HepG2 (cell line): ENCODE measurements at regions not wholly inside any gene's neighbourhood (a gene's known extent, or its start where the extent isn't known, plus 50 kb on each side); places are given as distances from the start of the nearest gene placed in this dataset.

ENCODE experiments used
- ATAC-seq: fragments of 200-7000 bp; cut with Tn5 transposase; 3 replicates; pipeline ENCODE4 v1.9.1; 2020; ENCODE audit warnings: mild to moderate bottlenecking, moderate library complexity
- BruUV-seq: library from RNA; stranded (reverse); fragments of 400-500 nt; replicated peaks from 2 replicates; lab custom pipeline; 2021; lab: Mats Ljungman, UMichigan
- CTCF ChIA-PET: fragments of 300-600 bp; formaldehyde crosslinking; extraction: SDS; loops from one replicate; lab custom pipeline; 2021; ENCODE audit warnings: low total read pairs, inconsistent platforms, low intra/inter-chr PET ratio; lab: Yijun Ruan, JAX
- POLR2A ChIA-PET: fragments of 350-600 bp; sonication (Branson Sonifier 250); formaldehyde crosslinking; loops from one replicate; lab custom pipeline; 2020; ENCODE audit warnings: antibody characterized with exemption, inconsistent platforms; lab: Yijun Ruan, JAX
- DNase-seq: peaks from one replicate; pipeline ENCODE4 v3.0.0-alpha.2; 2015; ENCODE audit warnings: low spot score
- FAIRE-seq: peaks from 3 replicates; lab custom pipeline; 2011; peaks lifted over from hg19 to GRCh38; lab: Jason Lieb, UNC
- H2AFZ ChIP-seq: one replicate; pipeline ENCODE4 v1.6.1; 2011; ENCODE audit warnings: low read length, inconsistent platforms
- H3K27ac ChIP-seq: fragments of 300-600 bp; 3 replicates; pipeline ENCODE4 v1.8.0; 2011; ENCODE audit warnings: mixed run types, mild to moderate bottlenecking, mixed read lengths, low read length, inconsistent platforms; ENCODE audit not compliant: insufficient read depth; ENCODE audit errors: extremely low read length
- H3K27me3 ChIP-seq, 2 experiments: fragments of 200-600 bp in 1 of 2; 2 replicates in 1 of 2; 3 replicates in 1 of 2; pipeline versions ENCODE4 v1.6.0 to v1.8.0; 2011; ENCODE audit warnings: low read length in 2 of 2, mild to moderate bottlenecking in 2 of 2, moderate library complexity in 2 of 2, inconsistent platforms in 1 of 2; ENCODE audit not compliant: insufficient read depth in 2 of 2, control insufficient read depth in 1 of 2
- H3K36me3 ChIP-seq, 2 experiments: fragments of 200-600 bp in 1 of 2; replicated peaks in 1 of 2; 2 replicates in 1 of 2; 3 replicates in 1 of 2; pipeline versions ENCODE4 v1.5.1 to v1.8.0; 2011; ENCODE audit warnings: low read length in 2 of 2, inconsistent platforms in 1 of 2; ENCODE audit not compliant: insufficient read depth in 2 of 2, control insufficient read depth in 1 of 2
- H3K4me1 ChIP-seq: 2 replicates; pipeline ENCODE4 v1.5.1; 2012; ENCODE audit warnings: low read length, inconsistent platforms; ENCODE audit not compliant: insufficient read depth
- H3K4me2 ChIP-seq: 2 replicates; pipeline ENCODE4 v1.6.0; 2011; ENCODE audit warnings: low read depth, low read length, inconsistent platforms
- H3K4me3 ChIP-seq, 3 experiments: fragments of 200-600 bp in 1 of 3; sonication (generic), shearing (Covaris generic) in 1 of 3; replicated peaks in 1 of 3; 2 replicates each; pipeline ENCODE4 v1.5.1; 2011 to 2016; ENCODE audit warnings: low read length in 3 of 3, inconsistent platforms in 2 of 3, low read depth in 2 of 3, mild to moderate bottlenecking in 2 of 3, control low read depth in 1 of 3, mixed read lengths in 1 of 3; ENCODE audit not compliant: insufficient read depth in 1 of 3
- H3K79me2 ChIP-seq: one replicate; pipeline ENCODE4 v1.6.1; 2011; ENCODE audit warnings: low read length, inconsistent platforms; ENCODE audit not compliant: insufficient read depth
- H3K9ac ChIP-seq: 2 replicates; pipeline ENCODE4 v1.6.0; 2011; ENCODE audit warnings: mild to moderate bottlenecking, low read depth, low read length, inconsistent platforms; ENCODE audit not compliant: insufficient read depth
- H3K9me3 ChIP-seq: 2 replicates; pipeline ENCODE4 v1.5.1; 2012; ENCODE audit warnings: mild to moderate bottlenecking, low read length
- H4K20me1 ChIP-seq: 2 replicates; pipeline ENCODE4 v1.6.0; 2011; ENCODE audit warnings: inconsistent platforms, mild to moderate bottlenecking, low read length, moderate library complexity; ENCODE audit not compliant: insufficient read depth
- ELF4 ChIP-seq: sonication (generic); formaldehyde crosslinking; IDR thresholded peaks from 2 replicates; pipeline ENCODE4 v1.5.0; 2020; ENCODE audit warnings: missing genetic modification reagents, mild to moderate bottlenecking, moderate library complexity, borderline replicate concordance
- ETV6 ChIP-seq: sonication (generic); formaldehyde crosslinking; conservative IDR thresholded peaks from 2 replicates; pipeline ENCODE4 v1.4.0; 2020; ENCODE audit warnings: missing genetic modification reagents
- KMT2B ChIP-seq: IDR thresholded peaks from 2 replicates; pipeline ENCODE4 v1.6.1; 2016; ENCODE audit warnings: missing genetic modification reagents, missing compliant biosample characterization
- RFX3 ChIP-seq: IDR thresholded peaks from 2 replicates; pipeline ENCODE4 v1.6.1; 2016; ENCODE audit warnings: missing biosample characterization, missing genetic modification reagents
- STAT5B ChIP-seq: sonication (generic); formaldehyde crosslinking; IDR thresholded peaks from 2 replicates; pipeline ENCODE4 v1.4.0; 2020; ENCODE audit warnings: missing genetic modification reagents
- ZNF333 ChIP-seq: sonication (generic); formaldehyde crosslinking; IDR thresholded peaks from 2 replicates; pipeline ENCODE4 v1.4.0; 2020; ENCODE audit warnings: mild to moderate bottlenecking, missing genetic modification reagents, borderline replicate concordance
- ZNF446 ChIP-seq: sonication (generic); formaldehyde crosslinking; IDR thresholded peaks from 2 replicates; pipeline ENCODE4 v1.5.0; 2020; ENCODE audit warnings: mild to moderate bottlenecking, missing genetic modification reagents
- ZNF614 ChIP-seq: IDR thresholded peaks from 2 replicates; pipeline ENCODE4 v1.6.1; 2018; ENCODE audit warnings: missing biosample characterization, missing genetic modification reagents, inconsistent platforms, borderline replicate concordance
- ZNF670 ChIP-seq: sonication (generic); formaldehyde crosslinking; IDR thresholded peaks from 2 replicates; pipeline ENCODE4 v1.8.0; 2022; ENCODE audit warnings: mild to moderate bottlenecking, missing genetic modification reagents, borderline replicate concordance
- ZNF703 ChIP-seq: sonication (generic); formaldehyde crosslinking; IDR thresholded peaks from 2 replicates; pipeline ENCODE4 v1.5.1; 2020; ENCODE audit warnings: missing genetic modification reagents, mild to moderate bottlenecking, moderate library complexity, borderline replicate concordance
- ZNF720 ChIP-seq: sonication (generic); formaldehyde crosslinking; IDR thresholded peaks from 2 replicates; pipeline ENCODE4 v1.4.0; 2020; ENCODE audit warnings: missing genetic modification reagents
- WGBS: methylation state at CpG from one replicate; pipeline ENCODE4 v1.1.6; 2017; ENCODE audit warnings: low lambda C conversion rate; 5-methylcytosine and 5-hydroxymethylcytosine counted together
- in situ Hi-C: cut with HindIII; loops from 2 replicates; pipeline ENCODE4 v1.10.0; 2017; ENCODE audit warnings: low pct_unique_long_range_greater_than_20kb; ENCODE audit not compliant: extremely low pct_ligation_motif_present
- intact Hi-C: fragments of 100-400 bp; cut with micrococcal nuclease; formaldehyde crosslinking; loops from one replicate; pipeline ENCODE4 v1.10.0; 2022; ENCODE audit not compliant: unreplicated experiment
- TF ChIP-seq, protein P1 (sequence below): sonication (generic); formaldehyde crosslinking; IDR thresholded peaks from 2 replicates; pipeline ENCODE4 v1.4.0; 2020; ENCODE audit warnings: mild to moderate bottlenecking, missing genetic modification reagents
- TF ChIP-seq, protein P2 (sequence below): sonication (generic); formaldehyde crosslinking; IDR thresholded peaks from 2 replicates; pipeline ENCODE4 v1.4.0; 2020; ENCODE audit warnings: missing genetic modification reagents, borderline replicate concordance
- TF ChIP-seq, protein P3 (sequence below): IDR thresholded peaks from 2 replicates; pipeline ENCODE4 v1.6.1; 2018; ENCODE audit warnings: missing genetic modification reagents
- TF ChIP-seq, protein P4 (sequence below): sonication (generic); formaldehyde crosslinking; IDR thresholded peaks from 2 replicates; pipeline ENCODE4 v1.5.1; 2020; ENCODE audit warnings: missing genetic modification reagents, mild to moderate bottlenecking, borderline replicate concordance

DNA sequence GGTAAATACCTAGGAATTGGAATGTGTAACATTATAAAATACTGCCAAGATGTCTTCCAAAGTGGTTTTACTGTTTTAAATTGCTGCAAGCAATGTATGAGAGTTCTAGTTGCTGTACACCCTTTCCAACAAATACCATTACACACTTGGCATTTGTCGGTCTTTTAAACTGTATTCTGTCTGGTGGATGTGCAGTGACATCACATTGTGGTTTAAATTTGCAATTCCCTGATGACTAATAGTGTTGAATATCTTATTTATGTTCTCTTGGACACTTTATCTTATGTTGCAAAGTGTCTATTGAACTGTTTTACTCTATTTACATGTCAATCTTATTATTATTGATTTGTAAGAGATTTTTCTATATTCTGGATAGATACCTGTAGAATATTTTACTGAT lies 561.2 kb upstream of the B3GALT2 start:
- intact Hi-C loops, result no loop called here
- in situ Hi-C loops, result no loop called here
- 40% methylated on average over 1 of the region's 1 CpG for WGBS
- Histone ChIP-seq H2AFZ (no peak overlapping the region), H3K27ac (no peak overlapping the region), H3K36me3 (no peaks in the 10 kb centered on the region), H3K79me2 (no peaks in the 10 kb centered on the region), H3K4me1 (no peaks in the 10 kb centered on the region), H3K9ac (no peak overlapping the region), H3K27me3 (no peaks in the 10 kb centered on the region), H3K9me3 (no peaks in the 10 kb centered on the region), H4K20me1 (no peaks in the 10 kb centered on the region), H3K4me2 (no peak overlapping the region), H3K4me3 (no peak overlapping the region)
- TF ChIP-seq STAT5B (CRISPR knock-in tag), result no peak
- no peak for TF ChIP-seq ZNF703 (CRISPR knock-in tag)
- no peak for TF ChIP-seq KMT2B
- no peak for TF ChIP-seq ETV6 (CRISPR knock-in tag)
- no peak for TF ChIP-seq ZNF446 (CRISPR knock-in tag)
- TF ChIP-seq, protein P1, sequence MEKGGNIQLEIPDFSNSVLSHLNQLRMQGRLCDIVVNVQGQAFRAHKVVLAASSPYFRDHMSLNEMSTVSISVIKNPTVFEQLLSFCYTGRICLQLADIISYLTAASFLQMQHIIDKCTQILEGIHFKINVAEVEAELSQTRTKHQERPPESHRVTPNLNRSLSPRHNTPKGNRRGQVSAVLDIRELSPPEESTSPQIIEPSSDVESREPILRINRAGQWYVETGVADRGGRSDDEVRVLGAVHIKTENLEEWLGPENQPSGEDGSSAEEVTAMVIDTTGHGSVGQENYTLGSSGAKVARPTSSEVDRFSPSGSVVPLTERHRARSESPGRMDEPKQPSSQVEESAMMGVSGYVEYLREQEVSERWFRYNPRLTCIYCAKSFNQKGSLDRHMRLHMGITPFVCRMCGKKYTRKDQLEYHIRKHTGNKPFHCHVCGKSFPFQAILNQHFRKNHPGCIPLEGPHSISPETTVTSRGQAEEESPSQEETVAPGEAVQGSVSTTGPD (CRISPR knock-in tag), result no peak
- TF ChIP-seq ZNF670 (CRISPR knock-in tag), result no peak
- no peak for TF ChIP-seq ZNF614 (CRISPR knock-in tag)
- TF ChIP-seq RFX3, result no peak
- no peak for TF ChIP-seq ZNF333 (CRISPR knock-in tag)
- TF ChIP-seq, protein P2, sequence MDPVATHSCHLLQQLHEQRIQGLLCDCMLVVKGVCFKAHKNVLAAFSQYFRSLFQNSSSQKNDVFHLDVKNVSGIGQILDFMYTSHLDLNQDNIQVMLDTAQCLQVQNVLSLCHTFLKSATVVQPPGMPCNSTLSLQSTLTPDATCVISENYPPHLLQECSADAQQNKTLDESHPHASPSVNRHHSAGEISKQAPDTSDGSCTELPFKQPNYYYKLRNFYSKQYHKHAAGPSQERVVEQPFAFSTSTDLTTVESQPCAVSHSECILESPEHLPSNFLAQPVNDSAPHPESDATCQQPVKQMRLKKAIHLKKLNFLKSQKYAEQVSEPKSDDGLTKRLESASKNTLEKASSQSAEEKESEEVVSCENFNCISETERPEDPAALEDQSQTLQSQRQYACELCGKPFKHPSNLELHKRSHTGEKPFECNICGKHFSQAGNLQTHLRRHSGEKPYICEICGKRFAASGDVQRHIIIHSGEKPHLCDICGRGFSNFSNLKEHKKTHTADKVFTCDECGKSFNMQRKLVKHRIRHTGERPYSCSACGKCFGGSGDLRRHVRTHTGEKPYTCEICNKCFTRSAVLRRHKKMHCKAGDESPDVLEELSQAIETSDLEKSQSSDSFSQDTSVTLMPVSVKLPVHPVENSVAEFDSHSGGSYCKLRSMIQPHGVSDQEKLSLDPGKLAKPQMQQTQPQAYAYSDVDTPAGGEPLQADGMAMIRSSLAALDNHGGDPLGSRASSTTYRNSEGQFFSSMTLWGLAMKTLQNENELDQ, result no peak
- TF ChIP-seq, protein P3, sequence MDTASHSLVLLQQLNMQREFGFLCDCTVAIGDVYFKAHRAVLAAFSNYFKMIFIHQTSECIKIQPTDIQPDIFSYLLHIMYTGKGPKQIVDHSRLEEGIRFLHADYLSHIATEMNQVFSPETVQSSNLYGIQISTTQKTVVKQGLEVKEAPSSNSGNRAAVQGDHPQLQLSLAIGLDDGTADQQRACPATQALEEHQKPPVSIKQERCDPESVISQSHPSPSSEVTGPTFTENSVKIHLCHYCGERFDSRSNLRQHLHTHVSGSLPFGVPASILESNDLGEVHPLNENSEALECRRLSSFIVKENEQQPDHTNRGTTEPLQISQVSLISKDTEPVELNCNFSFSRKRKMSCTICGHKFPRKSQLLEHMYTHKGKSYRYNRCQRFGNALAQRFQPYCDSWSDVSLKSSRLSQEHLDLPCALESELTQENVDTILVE, result no peak
- TF ChIP-seq, protein P4, sequence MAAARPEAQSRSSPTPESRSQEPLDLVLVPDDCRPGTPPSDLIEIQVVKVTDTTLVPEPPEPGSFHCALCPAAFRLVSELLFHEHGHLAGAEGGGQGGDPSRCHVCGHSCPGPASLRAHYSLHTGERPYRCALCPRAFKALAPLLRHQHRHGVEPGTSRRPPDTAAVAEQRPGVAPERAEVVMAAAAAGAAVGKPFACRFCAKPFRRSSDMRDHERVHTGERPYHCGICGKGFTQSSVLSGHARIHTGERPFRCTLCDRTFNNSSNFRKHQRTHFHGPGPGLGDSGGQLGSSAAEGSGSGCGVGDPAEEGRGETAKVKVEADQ (CRISPR knock-in tag), result no peak
- no peak for TF ChIP-seq ELF4 (CRISPR knock-in tag)
- TF ChIP-seq ZNF720 (CRISPR knock-in tag), result no peak
- DNase-seq (no peak), FAIRE-seq (no peak), ATAC-seq (no peak)
- no TSS peak for BruUV-seq
- ChIA-PET POLR2A (no interaction called here), CTCF (no interaction called here)
